HUES64 (cell line): ENCODE measurements at regions not wholly inside any gene's neighbourhood (a gene's known extent, or its start where the extent isn't known, plus 50 kb on each side); places are given as distances from the start of the nearest gene placed in this dataset.

Experiments used
- H3K27ac ChIP-seq: 2 replicates; pipeline ENCODE4 v1.7.0; 2013; ENCODE audit warnings: low read depth, low read length, inconsistent platforms
- H3K27me3 ChIP-seq: 2 replicates; pipeline ENCODE4 v1.6.1; 2013; ENCODE audit warnings: mild to moderate bottlenecking, low read length; ENCODE audit not compliant: insufficient read depth
- H3K36me3 ChIP-seq: 2 replicates; pipeline ENCODE4 v1.6.1; 2013; ENCODE audit warnings: mild to moderate bottlenecking, low read length; ENCODE audit not compliant: insufficient read depth
- H3K4me1 ChIP-seq: 2 replicates; pipeline ENCODE4 v1.6.1; 2013; ENCODE audit warnings: mild to moderate bottlenecking, low read length, moderate library complexity; ENCODE audit not compliant: insufficient read depth
- H3K4me3 ChIP-seq: 2 replicates; pipeline ENCODE4 v1.5.1; 2013; ENCODE audit warnings: mild to moderate bottlenecking, low read length, moderate library complexity
- H3K9ac ChIP-seq: 2 replicates; pipeline ENCODE4 v1.6.1; 2013; ENCODE audit warnings: mild to moderate bottlenecking, low read depth, low read length
- H3K9me3 ChIP-seq: 2 replicates; pipeline ENCODE4 v1.6.1; 2013; ENCODE audit warnings: low read depth, low read length; ENCODE audit not compliant: insufficient read depth
- WGBS: fragments of 150-250, 120-280 bp; methylation state at CpG from one replicate; pipeline ENCODE4 v1.1.7; 2013; ENCODE audit warnings: missing lambda C conversion rate; 5-methylcytosine and 5-hydroxymethylcytosine counted together

- Histone ChIP-seq H3K4me1 (no peaks in the 10 kb centered on the region), H3K4me3 (no peak overlapping the region), H3K9me3 (no peaks in the 10 kb centered on the region), H3K27ac (no peak overlapping the region), H3K36me3 (no peaks in the 10 kb centered on the region), H3K9ac (no peak overlapping the region), H3K27me3 (no peaks in the 10 kb centered on the region)
- 67% methylated on average over 11 of the region's 12 CpGs for WGBS
Measured at GRCh38 chr9:89923961-89924504, 319.2 kb downstream of the GADD45G start.

DNA sequence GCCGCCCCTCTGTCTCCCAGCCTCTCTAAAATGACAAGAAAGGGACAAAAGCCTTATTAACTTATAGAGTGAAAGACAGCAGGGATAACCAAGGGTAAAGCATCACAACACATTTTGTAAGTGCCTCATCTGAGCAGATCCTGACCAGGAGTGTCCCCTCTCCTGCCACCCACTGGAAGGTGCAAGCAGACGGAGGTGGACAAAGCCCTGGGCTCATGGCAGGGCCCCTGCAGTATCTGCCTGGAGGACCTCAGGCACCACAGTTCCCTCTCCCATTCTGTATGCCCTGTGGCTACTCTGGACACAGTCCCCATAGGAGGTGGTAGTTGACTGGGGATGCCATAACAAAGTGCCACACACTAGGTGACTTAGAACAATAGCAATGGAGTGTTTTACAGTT lies 319.8 kb downstream of the GADD45G start:
- no peak overlapping the region for H3K27ac ChIP-seq
- WGBS: 95% methylated on average over 2 of the region's 2 CpGs
- no peaks in the 10 kb centered on the region for H3K36me3 ChIP-seq
- H3K9me3 ChIP-seq: no peaks in the 10 kb centered on the region
- H3K4me1 ChIP-seq: no peaks in the 10 kb centered on the region
- H3K9ac ChIP-seq: no peak overlapping the region
- no peaks in the 10 kb centered on the region for H3K27me3 ChIP-seq
- H3K4me3 ChIP-seq: no peak overlapping the region

- Histone ChIP-seq H3K36me3 (no peaks in the 10 kb centered on the region), H3K27ac (no peak overlapping the region), H3K4me1 (0 out of 2 replicates have a peak, but pooled peaks cover 3% of the 10 kb centered on the region), H3K4me3 (no peak overlapping the region), H3K27me3 (no peaks in the 10 kb centered on the region), H3K9ac (no peak overlapping the region), H3K9me3 (no peaks in the 10 kb centered on the region)
- 88% methylated on average over 5 of the region's 5 CpGs for WGBS
Measured at GRCh38 chr9:89926167-89926566, 321.4 kb downstream of the GADD45G start.

DNA sequence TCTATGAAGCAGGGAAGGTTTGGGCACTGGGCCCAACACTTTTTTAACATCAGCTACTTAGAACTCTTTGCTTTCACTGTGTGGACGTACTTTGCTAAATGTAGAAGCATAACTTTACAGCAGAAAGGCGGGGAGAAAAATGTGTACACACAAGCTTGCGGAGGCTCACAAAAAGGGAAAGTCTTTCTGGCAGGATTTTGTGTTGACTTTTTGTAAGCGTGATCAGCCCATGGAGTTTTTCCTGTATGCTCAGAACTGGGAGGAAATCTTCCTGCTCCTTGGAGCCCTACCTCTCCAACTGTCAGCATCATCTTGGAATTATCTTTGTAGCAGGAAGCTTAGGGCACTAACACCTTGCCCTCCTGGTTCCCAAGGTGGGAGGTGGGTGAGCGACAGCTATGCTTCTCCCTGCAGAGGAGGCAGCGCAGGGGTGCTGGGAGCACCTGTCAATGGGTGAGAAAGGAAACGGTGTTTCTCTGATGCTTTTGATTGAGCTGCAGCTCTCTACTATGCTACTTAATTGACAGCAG lies 321.9 kb downstream of the GADD45G start:
- Histone ChIP-seq H3K36me3 (no peaks in the 10 kb centered on the region), H3K9me3 (no peaks in the 10 kb centered on the region), H3K27ac (no peak overlapping the region), H3K27me3 (no peaks in the 10 kb centered on the region), H3K4me3 (no peak overlapping the region), H3K9ac (no peak overlapping the region), H3K4me1 (0 out of 2 replicates have a peak, but pooled peaks cover 3% of the 10 kb centered on the region)
- 88% methylated on average over 7 of the region's 7 CpGs for WGBS

DNA sequence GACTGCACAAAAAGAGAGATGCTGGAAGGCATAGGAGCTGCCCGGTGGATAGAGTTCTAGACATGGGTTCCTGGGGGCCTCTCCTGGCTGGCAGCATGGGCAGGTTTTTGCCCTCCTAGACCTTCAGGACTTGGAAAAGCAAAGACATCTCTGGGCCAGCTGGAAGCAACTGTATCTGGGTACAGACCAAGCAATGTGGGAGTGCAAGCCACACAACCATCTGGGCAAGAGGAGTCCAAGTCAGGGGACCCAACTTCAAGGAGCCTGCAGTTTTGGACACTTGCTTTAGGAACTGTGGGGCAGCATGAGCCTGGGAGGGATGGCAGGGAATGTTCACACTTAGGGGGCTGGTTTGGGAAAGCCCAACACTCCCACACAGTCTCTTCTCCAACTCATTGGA lies 323.3 kb downstream of the GADD45G start:
- 45% methylated on average over 1 of the region's 1 CpG for WGBS
- Histone ChIP-seq H3K36me3 (no peaks in the 10 kb centered on the region), H3K27ac (no peak overlapping the region), H3K9me3 (no peaks in the 10 kb centered on the region), H3K4me3 (no peak overlapping the region), H3K4me1 (0 out of 2 replicates have a peak, but pooled peaks cover 3% of the 10 kb centered on the region), H3K9ac (no peak overlapping the region), H3K27me3 (no peaks in the 10 kb centered on the region)

DNA sequence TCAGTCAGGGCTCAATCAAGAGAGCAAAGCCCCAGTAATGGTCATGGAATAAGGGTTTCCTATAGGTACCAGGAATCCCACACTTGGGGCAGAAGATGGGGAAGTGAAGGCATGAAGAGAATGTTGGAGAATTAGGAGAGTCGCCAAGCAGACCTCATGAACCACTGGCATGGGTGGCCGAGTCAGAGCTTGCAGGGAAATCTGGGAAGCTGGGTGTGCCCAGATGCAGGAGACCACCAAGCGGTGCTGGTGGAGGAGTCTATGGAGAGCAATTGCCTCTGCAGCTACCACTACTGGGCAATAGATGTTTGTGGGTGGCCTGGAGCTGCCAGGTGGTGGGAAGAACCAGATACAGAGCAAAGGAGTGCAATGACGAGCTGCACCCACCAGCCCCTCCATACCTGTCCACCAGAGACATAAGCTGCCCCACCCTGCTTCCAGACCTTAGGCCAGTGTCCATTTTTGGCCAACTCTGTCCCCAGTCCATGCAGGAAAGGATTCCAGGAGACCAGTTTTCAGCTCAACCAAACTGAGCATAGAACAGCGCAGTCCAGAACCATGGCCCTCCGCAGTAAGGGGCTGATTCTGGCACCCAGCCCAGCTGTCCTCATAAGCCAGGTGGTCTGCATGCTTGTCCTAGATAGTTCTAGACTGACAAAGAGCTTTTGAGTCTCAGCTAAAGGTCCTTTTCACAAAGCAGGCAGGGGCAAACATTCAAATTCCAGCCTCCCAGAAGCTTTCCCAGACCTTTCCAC lies 323.9 kb downstream of the GADD45G start:
- 87% methylated on average over 6 of the region's 6 CpGs for WGBS
- H3K36me3 ChIP-seq: no peaks in the 10 kb centered on the region
- H3K27me3 ChIP-seq: no peaks in the 10 kb centered on the region
- 0 out of 2 replicates have a peak, but pooled peaks cover 3% of the 10 kb centered on the region for H3K4me1 ChIP-seq
- no peaks in the 10 kb centered on the region for H3K9me3 ChIP-seq
- no peak overlapping the region for H3K4me3 ChIP-seq
- H3K27ac ChIP-seq: no peak overlapping the region
- no peak overlapping the region for H3K9ac ChIP-seq

GRCh38 chr9:89929315-89929672 lies 324.5 kb downstream of the GADD45G start:
- 94% methylated on average over 3 of the region's 3 CpGs for WGBS
- H3K36me3 ChIP-seq: no peaks in the 10 kb centered on the region
- H3K4me3 ChIP-seq: no peak overlapping the region
- no peak overlapping the region for H3K9ac ChIP-seq
- no peak overlapping the region for H3K27ac ChIP-seq
- no peaks in the 10 kb centered on the region for H3K27me3 ChIP-seq
- H3K4me1 ChIP-seq: 0 out of 2 replicates have a peak, but pooled peaks cover 3% of the 10 kb centered on the region
- H3K9me3 ChIP-seq: no peaks in the 10 kb centered on the region

GRCh38 chr9:89929673-89930480 lies 325.1 kb downstream of the GADD45G start:
- H3K4me1 ChIP-seq: 0 out of 2 replicates have a peak, but pooled peaks cover 3% of the 10 kb centered on the region
- H3K36me3 ChIP-seq: no peaks in the 10 kb centered on the region
- H3K9me3 ChIP-seq: no peaks in the 10 kb centered on the region
- no peak overlapping the region for H3K4me3 ChIP-seq
- no peak overlapping the region for H3K27ac ChIP-seq
- H3K9ac ChIP-seq: no peak overlapping the region
- 85% methylated on average over 9 of the region's 9 CpGs for WGBS
- H3K27me3 ChIP-seq: no peaks in the 10 kb centered on the region

GRCh38 chr9:89933578-89933977 lies 328.8 kb downstream of the GADD45G start:
- Histone ChIP-seq H3K9ac (no peak overlapping the region), H3K4me1 (0 out of 2 replicates have a peak, but pooled peaks cover 3% of the 10 kb centered on the region), H3K27ac (no peak overlapping the region), H3K4me3 (no peak overlapping the region), H3K36me3 (no peaks in the 10 kb centered on the region), H3K9me3 (no peaks in the 10 kb centered on the region), H3K27me3 (no peaks in the 10 kb centered on the region)
- WGBS: 93% methylated on average over 4 of the region's 4 CpGs

DNA sequence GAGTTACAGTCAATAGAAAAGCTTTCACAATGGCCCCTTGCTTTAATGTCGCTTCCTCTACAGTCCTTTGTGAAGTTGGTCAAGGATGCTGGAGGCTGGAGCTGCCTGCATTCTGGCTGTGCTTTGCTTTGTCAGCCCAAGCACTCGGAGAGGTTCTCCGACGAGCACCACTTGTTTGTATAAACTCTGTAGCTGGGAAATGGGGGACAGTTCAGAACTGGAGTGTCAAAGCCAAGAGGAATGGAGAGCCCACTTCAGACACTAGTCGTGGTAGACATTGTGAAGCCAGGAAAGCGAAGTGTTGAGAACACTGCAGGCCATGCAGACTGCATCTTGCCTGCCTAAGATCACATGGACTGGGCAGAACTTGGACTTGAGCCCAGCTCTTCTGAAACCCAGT lies 330.3 kb downstream of the GADD45G start:
- Histone ChIP-seq H3K36me3 (no peaks in the 10 kb centered on the region), H3K27me3 (no peaks in the 10 kb centered on the region), H3K9me3 (no peaks in the 10 kb centered on the region), H3K9ac (no peak overlapping the region), H3K4me1 (0 out of 2 replicates have a peak, but pooled peaks cover 2% of the 10 kb centered on the region), H3K4me3 (no peak overlapping the region), H3K27ac (no peak overlapping the region)
- 95% methylated on average over 6 of the region's 6 CpGs for WGBS

DNA sequence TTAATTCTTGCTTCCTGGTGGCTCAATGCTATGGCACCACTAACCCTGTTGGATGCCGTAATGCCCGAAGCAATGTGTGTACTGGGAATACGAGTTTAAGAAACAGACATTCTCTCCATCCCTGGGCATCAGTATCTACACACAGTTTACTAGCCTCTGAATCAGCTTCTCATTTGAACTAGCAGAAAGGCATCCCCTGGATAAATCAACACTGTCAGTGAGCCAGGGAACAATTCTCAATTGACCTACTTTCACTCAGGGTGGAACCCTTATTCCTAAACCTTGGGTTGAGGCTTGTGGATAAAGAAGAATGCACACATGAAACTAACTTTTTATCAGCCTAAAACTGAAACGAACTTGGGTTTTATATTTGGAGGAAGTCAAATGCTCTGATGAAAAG lies 331.0 kb downstream of the GADD45G start:
- Histone ChIP-seq H3K27ac (no peak overlapping the region), H3K27me3 (no peaks in the 10 kb centered on the region), H3K4me3 (no peak overlapping the region), H3K4me1 (no peaks in the 10 kb centered on the region), H3K36me3 (no peaks in the 10 kb centered on the region), H3K9me3 (no peaks in the 10 kb centered on the region), H3K9ac (no peak overlapping the region)
- WGBS: 92% methylated on average over 4 of the region's 4 CpGs
